Keratinocyte (primary cell): ENCODE measurements at regions not wholly inside any gene's neighbourhood (a gene's known extent, or its start where the extent isn't known, plus 50 kb on each side); places are given as distances from the start of the nearest gene placed in this dataset.

ENCODE experiments used
- DNase-seq: peaks from one replicate; pipeline ENCODE4 v3.0.0-alpha.2; 2011; ENCODE audit warnings: low read depth, missing footprints, low spot score
- FAIRE-seq: peaks from 2 replicates; lab custom pipeline; 2011; peaks lifted over from hg19 to GRCh38; lab: Jason Lieb, UNC
- H2AFZ ChIP-seq: 2 replicates; pipeline ENCODE4 v1.6.0; 2012; ENCODE audit warnings: low read length, control low read depth, inconsistent platforms; ENCODE audit not compliant: control insufficient read depth
- H3K27ac ChIP-seq: 2 replicates; pipeline ENCODE4 v1.5.1; 2011; ENCODE audit warnings: low read length; ENCODE audit not compliant: control insufficient read depth, insufficient read depth
- H3K27me3 ChIP-seq: 3 replicates; pipeline ENCODE4 v1.6.0; 2011; ENCODE audit warnings: low read length; ENCODE audit not compliant: control insufficient read depth, insufficient read depth; ENCODE audit errors: extremely low read depth
- H3K36me3 ChIP-seq, 2 experiments: 2 replicates in 1 of 2; 3 replicates in 1 of 2; pipeline ENCODE4 v1.5.1; 2011; ENCODE audit warnings: low read length in 2 of 2, mild to moderate bottlenecking in 1 of 2; ENCODE audit not compliant: control insufficient read depth in 2 of 2, insufficient read depth in 2 of 2; ENCODE audit errors: extremely low read depth in 1 of 2
- H3K4me1 ChIP-seq: 3 replicates; pipeline ENCODE4 v1.5.1; 2011; ENCODE audit warnings: low read length; ENCODE audit not compliant: control insufficient read depth, insufficient read depth; ENCODE audit errors: extremely low read depth
- H3K4me2 ChIP-seq: 3 replicates; pipeline ENCODE4 v1.6.0; 2011; ENCODE audit warnings: low read depth, low read length; ENCODE audit not compliant: control insufficient read depth, insufficient read depth; ENCODE audit errors: extremely low read depth
- H3K4me3 ChIP-seq, 3 experiments: fragments of 200-600 bp in 1 of 3; sonication (generic) in 1 of 3; 2 replicates in 2 of 3; 3 replicates in 1 of 3; pipeline ENCODE4 v1.5.1; 2011 to 2016; ENCODE audit warnings: low read length in 3 of 3, mild to moderate bottlenecking in 3 of 3, control low read depth in 2 of 3, inconsistent platforms in 1 of 3, low read depth in 1 of 3, mixed read lengths in 1 of 3, mixed run types in 1 of 3, moderate library complexity in 1 of 3; ENCODE audit not compliant: control insufficient read depth in 2 of 3, insufficient read depth in 2 of 3; ENCODE audit errors: extremely low read depth in 1 of 3
- H3K79me2 ChIP-seq: 2 replicates; pipeline ENCODE4 v1.6.0; 2012; ENCODE audit warnings: low read length; ENCODE audit not compliant: control insufficient read depth, insufficient read depth
- H3K9ac ChIP-seq: 3 replicates; pipeline ENCODE4 v1.6.0; 2011; ENCODE audit warnings: low read length; ENCODE audit not compliant: control insufficient read depth, insufficient read depth; ENCODE audit errors: extremely low read depth
- H3K9me1 ChIP-seq: 3 replicates; pipeline ENCODE4 v1.6.0; 2011; ENCODE audit warnings: low read length; ENCODE audit not compliant: control insufficient read depth, insufficient read depth; ENCODE audit errors: extremely low read depth
- H3K9me3 ChIP-seq: 2 replicates; pipeline ENCODE4 v1.5.1; 2012; ENCODE audit warnings: low read depth, low read length; ENCODE audit not compliant: control insufficient read depth
- H4K20me1 ChIP-seq: 3 replicates; pipeline ENCODE4 v1.6.0; 2011; ENCODE audit warnings: low read length; ENCODE audit not compliant: control insufficient read depth, insufficient read depth; ENCODE audit errors: extremely low read depth
- CTCF ChIP-seq, 3 experiments: IDR thresholded peaks in 1 of 3; conservative IDR thresholded peaks in 1 of 3; optimal IDR thresholded peaks in 1 of 3; 2 replicates in 2 of 3; 3 replicates in 1 of 3; pipeline versions ENCODE3 to v1.5.1; 2011; ENCODE audit warnings: low read length in 3 of 3, mild to moderate bottlenecking in 3 of 3, moderate library complexity in 2 of 3, control low read depth in 1 of 3, inconsistent platforms in 1 of 3; ENCODE audit not compliant: insufficient read depth in 2 of 3; ENCODE audit errors: extremely low read depth in 1 of 3
- EZH2 ChIP-seq: IDR thresholded peaks from one replicate; pipeline ENCODE4 v1.6.1; 2012; ENCODE audit warnings: inconsistent platforms, mild to moderate bottlenecking, low read length, moderate library complexity
- dilution Hi-C: fragments of 300-500 bp; cut with MboI; formaldehyde crosslinking; loops from one replicate; pipeline ENCODE4 v1.7.0; 2020; ENCODE audit warnings: low sequenced_read_pairs; ENCODE audit not compliant: extremely low pct_ligation_motif_present

- dilution Hi-C loops: no loop called here
- DNase-seq: no peak
- no peaks in the 10 kb centered on the region for H4K20me1 ChIP-seq
- H3K36me3 ChIP-seq: no peaks in the 10 kb centered on the region
- TF ChIP-seq EZH2 (no peak), CTCF (optimal IDR thresholded peaks at IDR 0.05 in 1 of 3, IDR thresholded peaks at IDR 0.05 in 1 of 3, conservative IDR thresholded peaks at IDR 0.05 in 1 of 3; ENCODE audit: extremely low read depth in 1 of 3, insufficient read depth in 2 of 3, low read length in 3 of 3) (no peak)
- H3K9me1 ChIP-seq: no peaks in the 10 kb centered on the region
- no peak overlapping the region for H3K27ac ChIP-seq
- no peaks in the 10 kb centered on the region for H3K27me3 ChIP-seq
- no peaks in the 10 kb centered on the region for H3K4me1 ChIP-seq
- no peaks in the 10 kb centered on the region for H3K9me3 ChIP-seq
- H3K9ac ChIP-seq: no peak overlapping the region
- no peak overlapping the region for H3K4me2 ChIP-seq
- no peak overlapping the region for H2AFZ ChIP-seq
- H3K4me3 ChIP-seq: no peak overlapping the region
- FAIRE-seq: no peak
- H3K79me2 ChIP-seq: no peaks in the 10 kb centered on the region
Observed at GRCh38 chr5:89840906-89841305, 568.6 kb downstream of the CETN3 start.

GRCh38 chr5:89830691-89831090 is 578.9 kb downstream of the CETN3 start:
- H3K4me1 ChIP-seq: no peaks in the 10 kb centered on the region
- H2AFZ ChIP-seq: no peak overlapping the region
- no peaks in the 10 kb centered on the region for H3K36me3 ChIP-seq
- H3K4me3 ChIP-seq: no peak overlapping the region
- H3K79me2 ChIP-seq: no peaks in the 10 kb centered on the region
- no peaks in the 10 kb centered on the region for H3K9me1 ChIP-seq
- no peak overlapping the region for H3K4me2 ChIP-seq
- TF ChIP-seq CTCF (optimal IDR thresholded peaks at IDR 0.05 in 1 of 3, IDR thresholded peaks at IDR 0.05 in 1 of 3, conservative IDR thresholded peaks at IDR 0.05 in 1 of 3; ENCODE audit: extremely low read depth in 1 of 3, insufficient read depth in 2 of 3, low read length in 3 of 3) (no peak), EZH2 (no peak)
- H3K27ac ChIP-seq: no peak overlapping the region
- DNase-seq (no peak), FAIRE-seq (no peak)
- no peaks in the 10 kb centered on the region for H3K27me3 ChIP-seq
- H3K9me3 ChIP-seq: no peaks in the 10 kb centered on the region
- dilution Hi-C loops: no loop called here
- no peaks in the 10 kb centered on the region for H4K20me1 ChIP-seq
- H3K9ac ChIP-seq: no peak overlapping the region
